GM23338 (cell line): ENCODE measurements at regions not wholly inside any gene's neighbourhood (a gene's known extent, or its start where the extent isn't known, plus 50 kb on each side); places are given as distances from the start of the nearest gene placed in this dataset.

Experiments used
- ATAC-seq: fragments of 200-7000 bp; cut with Tn5 transposase; 3 replicates; pipeline ENCODE4 v1.9.1; 2020
- DNase-seq: peaks from one replicate; pipeline ENCODE4 v3.0.0-alpha.2; 2015; ENCODE audit warnings: low spot score
- H2AFZ ChIP-seq: fragments of 200-600 bp; sonication (generic); 2 replicates; pipeline ENCODE4 v1.8.0; 2016; ENCODE audit warnings: antibody characterized with exemption, mild to moderate bottlenecking, moderate library complexity
- H3F3A ChIP-seq: fragments of 200-600 bp; sonication (generic); replicated peaks from 2 replicates; pipeline ENCODE4 v1.8.0; 2017; ENCODE audit warnings: antibody characterized with exemption, mixed run types, low read depth
- H3K27ac ChIP-seq: fragments of 200-600 bp; sonication (generic); 2 replicates; pipeline ENCODE4 v1.6.1; 2016; ENCODE audit warnings: low read depth
- H3K27me3 ChIP-seq: fragments of 200-600 bp; sonication (generic); 2 replicates; pipeline ENCODE4 v1.8.0; 2016; ENCODE audit warnings: mild to moderate bottlenecking, mixed run types, moderate library complexity; ENCODE audit not compliant: insufficient read depth
- H3K36me3 ChIP-seq: fragments of 200-600 bp; sonication (generic); 2 replicates; pipeline ENCODE4 v1.8.0; 2016; ENCODE audit warnings: mild to moderate bottlenecking; ENCODE audit not compliant: insufficient read depth
- H3K4me1 ChIP-seq: fragments of 200-600 bp; sonication (generic); 2 replicates; pipeline ENCODE4 v1.8.0; 2016; ENCODE audit warnings: mild to moderate bottlenecking, moderate library complexity; ENCODE audit not compliant: insufficient read depth
- H3K4me2 ChIP-seq: fragments of 200-600 bp; sonication (generic); 2 replicates; pipeline ENCODE4 v1.7.1; 2017; ENCODE audit warnings: mixed run types
- H3K4me3 ChIP-seq: fragments of 200-600 bp; sonication (generic); 2 replicates; pipeline ENCODE4 v1.6.1; 2016; ENCODE audit warnings: mixed run types
- H3K79me2 ChIP-seq: fragments of 200-600 bp; sonication (generic); replicated peaks from 2 replicates; pipeline ENCODE4 v1.8.0; 2017; ENCODE audit warnings: mild to moderate bottlenecking; ENCODE audit not compliant: insufficient read depth
- H3K9me2 ChIP-seq: fragments of 200-600 bp; sonication (generic); 2 replicates; pipeline ENCODE4 v1.8.0; 2017; ENCODE audit not compliant: insufficient read depth
- H4K20me1 ChIP-seq: fragments of 200-600 bp; sonication (generic); replicated peaks from 2 replicates; pipeline ENCODE4 v1.8.0; 2017; ENCODE audit warnings: mild to moderate bottlenecking; ENCODE audit not compliant: insufficient read depth
- H3K27ac Mint-ChIP-seq: 2 replicates; pipeline ENCODE4 v1.8.0; 2020; ENCODE audit warnings: inconsistent platforms, mild to moderate bottlenecking, moderate library complexity, mixed read lengths
- H3K27me3 Mint-ChIP-seq: 3 replicates; pipeline ENCODE4 v1.8.0; 2022; ENCODE audit warnings: low read depth, mild to moderate bottlenecking, moderate library complexity, mixed read lengths, inconsistent platforms; ENCODE audit not compliant: insufficient read depth, poor library complexity
- H3K36me3 Mint-ChIP-seq: 3 replicates; pipeline ENCODE4 v1.8.0; 2021; ENCODE audit warnings: low read depth, mild to moderate bottlenecking, inconsistent platforms, moderate library complexity, mixed read lengths
- H3K4me1 Mint-ChIP-seq: 3 replicates; pipeline ENCODE4 v1.8.0; 2020; ENCODE audit warnings: mild to moderate bottlenecking, inconsistent platforms, mixed read lengths
- H3K4me3 Mint-ChIP-seq: 3 replicates; pipeline ENCODE4 v1.8.0; 2021; ENCODE audit warnings: moderate library complexity, mild to moderate bottlenecking, inconsistent platforms, mixed read lengths
- H3K9me3 Mint-ChIP-seq: 3 replicates; pipeline ENCODE4 v1.8.0; 2020; ENCODE audit warnings: moderate library complexity, mild to moderate bottlenecking, inconsistent platforms, mixed read lengths
- CREB1 ChIP-seq: fragments of 250-450 bp; sonication (Bioruptor Pico); IDR thresholded peaks from 2 replicates; pipeline ENCODE4 v1.5.0; 2020; ENCODE audit warnings: low read depth, mild to moderate bottlenecking, moderate library complexity
- CTCF ChIP-seq, 2 experiments: fragments of 200-600 bp in 1 of 2; sonication (generic) in 1 of 2; conservative IDR thresholded peaks; 2 replicates each; pipeline versions ENCODE4 v1.5.1 to v1.6.1; 2016 to 2017; ENCODE audit warnings: antibody characterized with exemption in 2 of 2, low read depth in 2 of 2, mild to moderate bottlenecking in 2 of 2, moderate library complexity in 1 of 2
- ETS1 ChIP-seq: IDR thresholded peaks from 2 replicates; pipeline ENCODE4 v1.6.1; 2016; ENCODE audit warnings: antibody characterized with exemption
- EZH2 ChIP-seq: fragments of 200-600 bp; sonication (generic); IDR thresholded peaks from one replicate; pipeline ENCODE4 v1.8.0; 2017; ENCODE audit warnings: antibody characterized with exemption, mild to moderate bottlenecking, low read depth; ENCODE audit not compliant: unreplicated experiment
- EZH2phosphoT487 ChIP-seq: fragments of 200-600 bp; sonication (generic); IDR thresholded peaks from one replicate; pipeline ENCODE4 v1.8.1; 2018; ENCODE audit warnings: antibody characterized with exemption; ENCODE audit not compliant: unreplicated experiment
- JUNB ChIP-seq: IDR thresholded peaks from one replicate; pipeline ENCODE4 v1.6.1; 2016; ENCODE audit warnings: antibody characterized with exemption; ENCODE audit not compliant: unreplicated experiment
- NANOG ChIP-seq: IDR thresholded peaks from 2 replicates; pipeline ENCODE4 v1.6.1; 2016; ENCODE audit warnings: antibody characterized with exemption, borderline replicate concordance
- POLR2AphosphoS5 ChIP-seq: IDR thresholded peaks from 2 replicates; pipeline ENCODE4 v1.6.1; 2016; ENCODE audit warnings: antibody characterized with exemption, low read depth
- REST ChIP-seq: IDR thresholded peaks from one replicate; pipeline ENCODE4 v1.6.1; 2018; ENCODE audit warnings: antibody characterized with exemption; ENCODE audit not compliant: unreplicated experiment
- STAT1 ChIP-seq: IDR thresholded peaks from one replicate; pipeline ENCODE4 v1.6.1; 2016; ENCODE audit warnings: antibody characterized with exemption; ENCODE audit not compliant: unreplicated experiment
- ZNF114 ChIP-seq: fragments of 250-450 bp; sonication (Bioruptor Pico); IDR thresholded peaks from 2 replicates; pipeline ENCODE4 v1.5.0; 2020; ENCODE audit warnings: mild to moderate bottlenecking, moderate library complexity
- ZNF331 ChIP-seq: fragments of 250-450 bp; sonication (Bioruptor Pico); IDR thresholded peaks from 2 replicates; pipeline ENCODE4 v1.5.0; 2020; ENCODE audit warnings: low read depth, mild to moderate bottlenecking, moderate library complexity
- TF ChIP-seq, protein P1 (sequence below): fragments of 250-450 bp; sonication (Bioruptor Pico); IDR thresholded peaks from 2 replicates; pipeline ENCODE4 v1.5.0; 2020; ENCODE audit warnings: mild to moderate bottlenecking, moderate library complexity

- TF ChIP-seq ZNF331 (CRISPR knock-in tag), result no peak
- TF ChIP-seq POLR2AphosphoS5, result no peak
- TF ChIP-seq REST, result no peak
- TF ChIP-seq NANOG, result no peak
- TF ChIP-seq EZH2, result no peak
- TF ChIP-seq CREB1 (CRISPR knock-in tag), result no peak
- TF ChIP-seq ZNF114 (CRISPR knock-in tag), result no peak
- TF ChIP-seq, protein P1, sequence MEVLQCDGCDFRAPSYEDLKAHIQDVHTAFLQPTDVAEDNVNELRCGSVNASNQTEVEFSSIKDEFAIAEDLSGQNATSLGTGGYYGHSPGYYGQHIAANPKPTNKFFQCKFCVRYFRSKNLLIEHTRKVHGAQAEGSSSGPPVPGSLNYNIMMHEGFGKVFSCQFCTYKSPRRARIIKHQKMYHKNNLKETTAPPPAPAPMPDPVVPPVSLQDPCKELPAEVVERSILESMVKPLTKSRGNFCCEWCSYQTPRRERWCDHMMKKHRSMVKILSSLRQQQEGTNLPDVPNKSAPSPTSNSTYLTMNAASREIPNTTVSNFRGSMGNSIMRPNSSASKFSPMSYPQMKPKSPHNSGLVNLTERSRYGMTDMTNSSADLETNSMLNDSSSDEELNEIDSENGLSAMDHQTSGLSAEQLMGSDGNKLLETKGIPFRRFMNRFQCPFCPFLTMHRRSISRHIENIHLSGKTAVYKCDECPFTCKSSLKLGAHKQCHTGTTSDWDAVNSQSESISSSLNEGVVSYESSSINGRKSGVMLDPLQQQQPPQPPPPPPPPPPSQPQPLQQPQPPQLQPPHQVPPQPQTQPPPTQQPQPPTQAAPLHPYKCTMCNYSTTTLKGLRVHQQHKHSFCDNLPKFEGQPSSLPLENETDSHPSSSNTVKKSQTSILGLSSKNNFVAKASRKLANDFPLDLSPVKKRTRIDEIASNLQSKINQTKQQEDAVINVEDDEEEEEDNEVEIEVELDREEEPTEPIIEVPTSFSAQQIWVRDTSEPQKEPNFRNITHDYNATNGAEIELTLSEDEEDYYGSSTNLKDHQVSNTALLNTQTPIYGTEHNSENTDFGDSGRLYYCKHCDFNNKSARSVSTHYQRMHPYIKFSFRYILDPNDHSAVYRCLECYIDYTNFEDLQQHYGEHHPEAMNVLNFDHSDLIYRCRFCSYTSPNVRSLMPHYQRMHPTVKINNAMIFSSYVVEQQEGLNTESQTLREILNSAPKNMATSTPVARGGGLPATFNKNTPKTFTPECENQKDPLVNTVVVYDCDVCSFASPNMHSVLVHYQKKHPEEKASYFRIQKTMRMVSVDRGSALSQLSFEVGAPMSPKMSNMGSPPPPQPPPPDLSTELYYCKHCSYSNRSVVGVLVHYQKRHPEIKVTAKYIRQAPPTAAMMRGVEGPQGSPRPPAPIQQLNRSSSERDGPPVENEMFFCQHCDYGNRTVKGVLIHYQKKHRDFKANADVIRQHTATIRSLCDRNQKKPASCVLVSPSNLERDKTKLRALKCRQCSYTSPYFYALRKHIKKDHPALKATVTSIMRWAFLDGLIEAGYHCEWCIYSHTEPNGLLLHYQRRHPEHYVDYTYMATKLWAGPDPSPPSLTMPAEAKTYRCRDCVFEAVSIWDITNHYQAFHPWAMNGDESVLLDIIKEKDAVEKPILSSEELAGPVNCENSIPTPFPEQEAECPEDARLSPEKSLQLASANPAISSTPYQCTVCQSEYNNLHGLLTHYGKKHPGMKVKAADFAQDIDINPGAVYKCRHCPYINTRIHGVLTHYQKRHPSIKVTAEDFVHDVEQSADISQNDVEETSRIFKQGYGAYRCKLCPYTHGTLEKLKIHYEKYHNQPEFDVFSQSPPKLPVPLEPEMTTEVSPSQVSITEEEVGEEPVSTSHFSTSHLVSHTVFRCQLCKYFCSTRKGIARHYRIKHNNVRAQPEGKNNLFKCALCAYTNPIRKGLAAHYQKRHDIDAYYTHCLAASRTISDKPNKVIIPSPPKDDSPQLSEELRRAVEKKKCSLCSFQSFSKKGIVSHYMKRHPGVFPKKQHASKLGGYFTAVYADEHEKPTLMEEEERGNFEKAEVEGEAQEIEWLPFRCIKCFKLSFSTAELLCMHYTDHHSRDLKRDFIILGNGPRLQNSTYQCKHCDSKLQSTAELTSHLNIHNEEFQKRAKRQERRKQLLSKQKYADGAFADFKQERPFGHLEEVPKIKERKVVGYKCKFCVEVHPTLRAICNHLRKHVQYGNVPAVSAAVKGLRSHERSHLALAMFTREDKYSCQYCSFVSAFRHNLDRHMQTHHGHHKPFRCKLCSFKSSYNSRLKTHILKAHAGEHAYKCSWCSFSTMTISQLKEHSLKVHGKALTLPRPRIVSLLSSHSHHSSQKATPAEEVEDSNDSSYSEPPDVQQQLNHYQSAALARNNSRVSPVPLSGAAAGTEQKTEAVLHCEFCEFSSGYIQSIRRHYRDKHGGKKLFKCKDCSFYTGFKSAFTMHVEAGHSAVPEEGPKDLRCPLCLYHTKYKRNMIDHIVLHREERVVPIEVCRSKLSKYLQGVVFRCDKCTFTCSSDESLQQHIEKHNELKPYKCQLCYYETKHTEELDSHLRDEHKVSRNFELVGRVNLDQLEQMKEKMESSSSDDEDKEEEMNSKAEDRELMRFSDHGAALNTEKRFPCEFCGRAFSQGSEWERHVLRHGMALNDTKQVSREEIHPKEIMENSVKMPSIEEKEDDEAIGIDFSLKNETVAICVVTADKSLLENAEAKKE (CRISPR knock-in tag), result no peak
- no peak for TF ChIP-seq EZH2phosphoT487
- no peak for TF ChIP-seq JUNB
- no peak for TF ChIP-seq CTCF (conservative IDR thresholded peaks at IDR 0.05; ENCODE audit: low read depth in 2 of 2)
- no peak for TF ChIP-seq ETS1
- no peak for TF ChIP-seq STAT1
- H3K4me2 ChIP-seq, result no peak overlapping the region
- no peak overlapping the region for H3K4me3 Mint-ChIP-seq
- no peaks in the 10 kb centered on the region for H3K4me1 ChIP-seq
- DNase-seq, result no peak
- no peak overlapping the region for H2AFZ ChIP-seq
- H3F3A ChIP-seq, result no peaks in the 10 kb centered on the region
- H3K27ac Mint-ChIP-seq, result no peak overlapping the region
- H3K36me3 Mint-ChIP-seq, result peaks cover 13% of the 10 kb centered on the region; the same call in 2 of the 3 replicates
- H3K4me3 ChIP-seq, result no peak overlapping the region
- no peak for ATAC-seq
- H3K4me1 Mint-ChIP-seq, result no peaks in the 10 kb centered on the region; the same call in 2 of the 3 replicates
- H3K27me3 Mint-ChIP-seq, result peaks cover 3% of the 10 kb centered on the region
- peaks cover 44% of the 10 kb centered on the region for H3K9me3 Mint-ChIP-seq
- H4K20me1 ChIP-seq, result no peaks in the 10 kb centered on the region
- no peaks in the 10 kb centered on the region for H3K27me3 ChIP-seq
- no peaks in the 10 kb centered on the region for H3K79me2 ChIP-seq
- H3K36me3 ChIP-seq, result no peaks in the 10 kb centered on the region
- H3K27ac ChIP-seq, result no peak overlapping the region
- H3K9me2 ChIP-seq, result no peaks in the 10 kb centered on the region
These were observed 105.7 kb upstream of the LDAH start for GRCh38 chr2:20928617-20929016.
